RWPE1 (cell line): ENCODE measurements at regions not wholly inside any gene's neighbourhood (a gene's known extent, or its start where the extent isn't known, plus 50 kb on each side); places are given as distances from the start of the nearest gene placed in this dataset.

Source experiments
- CTCF ChIA-PET: fragments of 350-600 bp; sonication (Branson Sonifier 250); formaldehyde crosslinking; extraction: SDS; loops from one replicate; lab custom pipeline; 2021; lab: Yijun Ruan, JAX
- POLR2A ChIA-PET: fragments of 400-600 bp; formaldehyde crosslinking; extraction: SDS; loops from one replicate; lab custom pipeline; 2020; ENCODE audit warnings: antibody characterized with exemption; ENCODE audit not compliant: low non-redundant PET; lab: Yijun Ruan, JAX
- DNase-seq: peaks from one replicate; pipeline ENCODE4 v3.0.0; 2012; ENCODE audit warnings: low spot score
- H3K27ac ChIP-seq: fragments of 450-650 bp; 2 replicates; pipeline ENCODE4 v1.5.1; 2017
- TF ChIP-seq, protein P1 (sequence below): fragments of 450-650 bp; conservative IDR thresholded peaks from 2 replicates; pipeline ENCODE4 v1.5.1; 2017; ENCODE audit warnings: low read depth, mild to moderate bottlenecking

DNA sequence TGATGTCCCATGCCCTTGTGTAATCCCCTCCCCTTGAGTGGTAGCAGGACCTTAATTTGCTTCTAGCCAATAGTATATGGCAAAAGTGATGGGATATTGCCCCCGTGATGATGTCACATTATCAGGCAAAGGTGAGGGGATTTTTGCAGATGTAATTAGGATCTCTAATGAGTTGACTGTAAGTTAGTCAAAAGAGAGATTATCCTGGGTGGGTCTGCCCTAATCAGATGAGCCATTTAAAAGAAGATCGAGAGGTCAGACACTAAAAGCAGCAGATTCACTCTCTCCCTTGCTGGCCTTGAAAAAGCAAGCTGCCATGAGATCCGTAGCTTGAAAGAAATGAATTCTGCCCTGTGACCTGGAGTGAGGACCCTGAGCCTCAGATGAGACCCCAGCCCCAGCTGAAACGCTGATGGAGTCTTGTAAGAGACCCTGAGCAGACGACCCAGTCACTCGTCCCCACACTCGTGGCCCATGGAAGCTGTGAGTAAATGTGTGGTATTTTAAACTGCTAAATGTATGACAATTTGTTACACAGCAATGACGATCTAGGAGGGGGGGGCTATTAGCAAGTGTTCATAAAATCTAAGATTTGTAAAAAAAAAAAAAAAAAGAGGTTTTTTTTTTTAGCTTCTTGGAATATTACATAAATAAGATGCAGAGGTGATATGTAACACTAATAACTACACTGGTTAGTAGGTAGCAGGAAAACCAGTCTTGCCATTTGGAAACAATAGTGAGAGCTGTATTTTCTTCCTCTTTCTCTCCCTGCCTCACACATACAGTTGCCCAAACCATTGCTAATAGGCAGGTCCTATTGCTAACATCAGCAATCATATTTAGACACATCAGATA lies 50.3 kb upstream of the TARBP1 start:
- POLR2A ChIA-PET, result interaction anchor here (0.6 kb wide), 1 partner anchor 597 kb away, joined by 4 read pairs; no protein-coding TSS in a partner anchor
- CTCF ChIA-PET, result interaction anchor here (0.7 kb wide), 1 partner anchor 589 kb away, joined by 4 read pairs; no protein-coding TSS in a partner anchor
- no peak overlapping the region for H3K27ac ChIP-seq
- no peak for DNase-seq
- TF ChIP-seq, protein P1, sequence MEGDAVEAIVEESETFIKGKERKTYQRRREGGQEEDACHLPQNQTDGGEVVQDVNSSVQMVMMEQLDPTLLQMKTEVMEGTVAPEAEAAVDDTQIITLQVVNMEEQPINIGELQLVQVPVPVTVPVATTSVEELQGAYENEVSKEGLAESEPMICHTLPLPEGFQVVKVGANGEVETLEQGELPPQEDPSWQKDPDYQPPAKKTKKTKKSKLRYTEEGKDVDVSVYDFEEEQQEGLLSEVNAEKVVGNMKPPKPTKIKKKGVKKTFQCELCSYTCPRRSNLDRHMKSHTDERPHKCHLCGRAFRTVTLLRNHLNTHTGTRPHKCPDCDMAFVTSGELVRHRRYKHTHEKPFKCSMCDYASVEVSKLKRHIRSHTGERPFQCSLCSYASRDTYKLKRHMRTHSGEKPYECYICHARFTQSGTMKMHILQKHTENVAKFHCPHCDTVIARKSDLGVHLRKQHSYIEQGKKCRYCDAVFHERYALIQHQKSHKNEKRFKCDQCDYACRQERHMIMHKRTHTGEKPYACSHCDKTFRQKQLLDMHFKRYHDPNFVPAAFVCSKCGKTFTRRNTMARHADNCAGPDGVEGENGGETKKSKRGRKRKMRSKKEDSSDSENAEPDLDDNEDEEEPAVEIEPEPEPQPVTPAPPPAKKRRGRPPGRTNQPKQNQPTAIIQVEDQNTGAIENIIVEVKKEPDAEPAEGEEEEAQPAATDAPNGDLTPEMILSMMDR, result no peak
